Suppressor macrophage treated with lipopolysaccharide for 4 hours (primary cell): ENCODE measurements at regions not wholly inside any gene's neighbourhood (a gene's known extent, or its start where the extent isn't known, plus 50 kb on each side); places are given as distances from the start of the nearest gene placed in this dataset.
A peak's percentile ranks its signal among the peaks of the same experiment; 100 is the strongest.

Experiments
- DNase-seq: peaks from one replicate; pipeline ENCODE4 v3.0.0-alpha.2; 2020

DNA sequence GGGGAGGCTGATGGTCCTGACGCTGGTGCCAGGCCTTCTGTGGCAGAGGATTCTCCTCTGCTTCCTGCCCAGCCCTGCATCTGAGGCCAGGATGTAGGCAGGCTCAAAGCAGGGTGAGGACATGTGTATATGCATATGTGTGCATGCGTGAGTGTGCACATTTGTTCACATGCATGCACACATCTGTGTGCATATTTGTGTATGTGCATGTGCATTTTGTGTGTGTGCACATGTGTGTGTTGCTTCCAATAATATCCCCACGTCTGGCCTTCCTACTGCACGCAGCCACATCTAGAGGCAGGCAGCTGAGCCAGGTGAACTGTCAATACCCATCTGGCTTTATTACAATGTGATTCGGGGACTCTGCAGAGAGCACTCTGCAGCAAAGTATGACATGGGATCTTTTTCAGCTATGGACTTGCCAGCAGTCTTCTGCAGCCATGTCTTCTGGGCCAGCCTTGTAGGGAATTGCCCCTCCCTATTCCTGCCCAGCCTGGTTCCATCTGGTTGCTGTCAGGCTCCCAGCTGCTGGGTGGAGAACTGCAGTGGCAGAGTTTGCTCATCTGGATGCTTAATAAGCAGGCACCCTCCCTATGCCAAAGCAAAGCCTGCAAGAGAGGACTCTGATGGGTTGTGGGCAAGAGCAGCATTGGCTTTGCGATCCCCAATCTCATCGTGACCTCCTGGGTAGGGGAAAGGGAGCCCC, 140.7 kb downstream of the PFKFB3 start:
- DNase-seq, result no peak

DNA sequence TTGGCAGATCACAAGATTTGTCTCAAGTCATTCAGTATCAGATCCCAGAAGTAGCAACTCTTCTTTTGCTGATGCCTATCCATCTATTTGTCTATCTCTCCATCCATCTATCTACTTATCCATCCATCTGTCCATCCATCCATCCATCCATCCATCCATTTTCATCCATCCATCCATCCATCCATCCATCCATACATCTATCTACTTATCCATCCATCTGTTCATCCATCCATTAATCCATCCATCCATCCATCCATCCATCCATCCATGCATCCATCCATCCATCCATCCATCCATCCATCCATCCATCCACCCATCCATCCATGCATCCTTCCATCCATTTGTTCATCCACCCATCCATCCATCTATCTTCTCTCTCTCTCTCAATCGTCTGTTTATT, 142.7 kb downstream of the PFKFB3 start:
- no peak for DNase-seq

DNA sequence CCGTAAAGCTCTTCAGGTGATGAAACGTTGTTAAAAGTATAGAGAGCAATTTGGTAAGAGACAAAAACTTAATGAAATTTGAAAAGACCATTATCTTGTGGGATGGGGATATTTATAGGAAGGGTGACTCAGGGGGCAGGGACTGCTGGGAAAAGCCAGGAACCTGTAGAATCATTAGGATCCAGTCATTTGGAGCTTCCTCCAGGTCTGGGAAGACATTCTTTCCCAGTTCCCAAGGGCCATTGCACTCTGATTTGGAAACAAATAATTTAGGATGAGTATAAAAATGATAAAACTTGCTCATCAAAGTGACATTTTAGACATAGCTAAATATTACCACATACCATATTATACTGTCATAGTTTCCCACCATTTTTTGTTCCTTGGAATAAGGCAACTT, 143.9 kb downstream of the PFKFB3 start:
- DNase-seq, result peak; percentile 76

DNA sequence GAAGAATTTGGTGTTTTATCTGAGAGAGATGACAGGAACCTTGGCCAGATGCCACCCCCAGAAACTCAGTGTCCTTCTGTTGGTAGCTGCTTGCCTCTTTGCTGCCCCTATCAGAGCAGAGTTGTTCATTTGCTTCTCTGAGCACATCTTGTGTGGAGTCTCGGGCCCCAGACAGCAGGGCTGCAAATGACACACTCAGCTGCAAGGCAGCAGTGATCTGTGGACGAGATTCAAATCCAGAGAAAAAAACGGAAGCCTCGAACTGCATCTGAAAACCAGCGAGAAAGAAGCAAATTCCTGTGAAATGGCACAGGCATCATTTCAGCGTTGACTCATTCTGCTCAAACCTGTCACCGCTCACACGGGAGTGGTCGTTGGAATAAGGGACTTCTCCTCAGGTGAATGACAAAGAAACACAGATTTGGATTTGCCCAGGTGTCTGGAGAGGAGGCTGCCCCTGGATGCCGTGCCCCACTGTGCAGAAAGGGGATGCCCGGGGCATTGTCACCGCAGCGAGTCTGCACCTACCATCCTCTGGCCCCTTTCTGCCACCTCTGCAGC, 144.7 kb downstream of the PFKFB3 start:
- DNase-seq, result peak; percentile 33

DNA sequence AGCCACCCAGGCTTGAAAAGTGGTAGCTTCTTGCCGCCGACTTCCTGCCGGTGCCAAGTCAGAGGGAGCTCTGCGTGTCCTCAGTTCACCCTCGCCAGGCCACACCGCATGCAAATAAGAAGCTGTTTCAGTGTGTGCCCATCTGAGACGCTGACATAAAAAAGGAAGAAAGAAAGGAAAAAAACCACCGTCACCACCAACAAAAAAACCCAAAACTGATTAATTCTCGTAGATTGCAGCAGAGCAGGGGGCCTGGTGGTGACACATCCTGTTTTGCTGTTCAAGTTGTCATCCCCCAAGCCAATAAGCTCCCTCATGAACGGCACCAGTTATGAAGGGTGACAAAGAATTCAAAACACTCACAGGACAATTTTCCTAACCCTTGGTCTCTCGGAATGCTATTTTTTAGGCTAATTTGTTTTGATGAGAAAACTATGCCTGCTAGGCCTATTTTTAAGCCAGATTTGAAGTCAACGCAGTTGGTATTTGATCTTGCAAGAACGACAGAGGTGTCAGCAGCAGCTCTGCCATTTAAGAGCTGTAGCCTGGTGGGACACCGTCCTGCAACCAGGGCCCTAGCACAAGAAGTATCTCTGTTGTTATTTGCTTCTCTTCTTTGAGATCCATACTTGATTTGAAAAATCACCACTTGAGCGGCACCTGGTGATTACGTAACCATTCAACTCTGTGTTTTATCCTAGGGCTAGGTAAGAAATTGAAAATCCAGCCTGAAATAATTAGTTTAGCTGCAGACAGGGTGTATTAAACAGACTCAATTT, 145.6 kb downstream of the PFKFB3 start:
- DNase-seq, result peak; percentile 97

DNA sequence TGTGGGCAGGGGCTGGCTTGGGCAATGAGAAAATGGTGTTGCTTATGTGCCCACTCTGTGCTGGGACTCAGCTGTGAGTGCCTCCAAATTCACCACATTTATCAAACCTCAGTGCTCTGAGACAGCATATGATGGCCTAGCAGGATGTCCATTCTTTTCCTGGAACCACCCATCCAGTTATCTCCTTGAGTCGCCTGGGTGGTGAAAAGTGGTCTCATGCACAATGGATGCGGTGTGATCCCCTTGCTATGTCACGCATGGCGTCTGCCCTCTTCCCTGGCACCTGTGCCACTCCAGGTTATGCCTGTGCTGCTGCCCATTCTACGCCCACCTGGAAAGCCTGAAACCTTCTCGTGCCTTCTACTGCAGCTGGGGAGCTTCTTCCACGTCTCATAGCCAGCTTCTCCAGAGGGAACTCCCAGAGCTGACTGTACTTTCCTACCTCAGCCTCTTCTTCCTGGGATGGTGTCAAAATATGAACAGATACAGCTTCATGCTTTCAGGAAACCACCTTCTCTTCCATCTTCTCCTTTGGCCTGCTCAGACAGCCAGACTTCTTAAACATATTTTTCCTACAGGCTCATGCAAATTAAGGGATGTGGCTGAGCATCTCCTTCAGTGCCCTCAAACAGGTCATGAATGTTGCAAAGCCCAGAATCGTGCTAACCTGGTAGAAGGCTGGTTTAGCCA, 147.3 kb downstream of the PFKFB3 start:
- peak; percentile 28 for DNase-seq

DNA sequence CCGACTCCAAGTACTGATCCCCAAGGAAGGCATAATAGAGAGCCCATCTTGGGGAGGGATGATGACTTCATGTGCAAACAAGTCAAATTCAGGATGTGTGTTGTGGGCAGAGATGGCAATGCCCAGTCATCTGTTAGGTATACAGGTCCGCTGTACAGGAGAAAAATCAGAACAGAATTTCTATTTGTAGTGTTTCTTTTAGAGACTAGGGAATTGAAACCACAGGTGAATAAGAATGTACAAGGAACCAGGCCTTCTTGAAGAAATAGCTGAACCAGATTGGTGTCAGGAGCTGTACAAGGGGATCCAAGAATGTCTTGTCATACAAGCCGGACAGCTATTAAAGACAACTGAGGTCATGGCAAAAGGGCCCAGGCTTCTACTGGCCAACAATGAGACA, 147.9 kb downstream of the PFKFB3 start:
- DNase-seq, result no peak

DNA sequence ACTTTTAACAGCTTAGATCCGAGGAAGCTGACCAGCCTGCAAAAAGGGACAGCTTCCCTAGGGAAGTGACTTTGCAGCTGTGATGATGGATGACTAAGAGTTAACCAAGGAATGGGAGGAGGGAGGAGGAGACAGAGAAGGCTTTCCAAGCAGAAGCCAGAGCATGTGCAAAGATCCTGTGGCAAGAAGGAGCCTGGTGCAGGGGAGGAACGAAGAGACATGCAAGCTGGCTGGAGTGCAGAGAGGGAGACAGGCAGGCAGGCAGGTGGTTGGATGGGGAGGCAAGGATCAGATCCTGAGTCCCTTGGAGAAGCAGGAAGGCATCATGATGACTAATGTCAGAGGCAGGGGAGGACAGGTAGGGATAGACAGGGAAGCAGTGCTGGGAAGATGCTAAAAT, 148.8 kb downstream of the PFKFB3 start:
- peak; percentile 80 for DNase-seq

DNA sequence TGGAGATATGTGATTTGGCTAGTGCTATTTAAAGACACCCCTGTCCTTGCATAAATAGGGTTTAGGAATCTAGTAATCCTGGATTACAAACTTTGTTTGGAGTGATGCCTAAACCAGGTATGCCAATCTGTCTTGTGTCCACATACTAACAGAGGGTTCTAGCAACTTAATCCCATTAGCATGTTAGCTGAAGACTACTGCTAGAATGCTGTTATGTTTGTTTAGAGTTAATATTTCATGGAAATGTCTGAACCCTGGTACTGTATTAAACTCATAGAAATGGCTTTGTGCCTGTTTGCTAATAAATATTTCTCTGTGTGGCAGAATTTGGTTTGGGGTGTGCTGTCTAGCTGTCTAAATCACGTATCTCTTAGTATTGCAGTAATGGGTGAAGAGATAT, 150.8 kb downstream of the PFKFB3 start:
- no peak for DNase-seq

DNA sequence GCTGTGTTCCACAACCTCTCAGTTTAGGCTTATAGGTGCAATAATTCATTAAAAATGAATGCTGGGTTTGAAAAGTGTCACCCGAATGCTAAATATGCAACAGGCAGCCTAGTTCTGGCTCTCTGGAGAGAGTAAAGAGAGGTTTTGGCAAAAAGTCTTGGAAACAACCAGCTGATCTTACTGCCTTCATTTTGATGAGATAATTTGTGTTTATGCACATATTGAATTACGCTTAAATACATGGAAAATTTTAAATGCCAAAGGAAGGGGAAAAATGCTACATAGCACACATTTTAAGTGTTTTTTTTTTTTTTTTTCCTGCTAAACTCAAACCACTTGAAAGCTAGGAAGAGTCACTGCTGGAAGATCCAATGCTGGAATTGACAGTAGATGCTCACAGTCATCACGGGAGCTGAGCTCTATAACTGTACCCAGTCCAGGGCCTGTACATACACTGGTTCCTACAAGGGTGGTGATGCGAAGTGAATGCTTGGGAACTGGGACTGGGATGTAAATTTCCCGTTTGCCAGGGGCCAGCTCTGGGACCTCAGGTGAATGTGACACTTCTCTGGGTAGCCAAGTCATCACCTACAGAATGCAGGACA, 151.5 kb downstream of the PFKFB3 start:
- no peak for DNase-seq

DNA sequence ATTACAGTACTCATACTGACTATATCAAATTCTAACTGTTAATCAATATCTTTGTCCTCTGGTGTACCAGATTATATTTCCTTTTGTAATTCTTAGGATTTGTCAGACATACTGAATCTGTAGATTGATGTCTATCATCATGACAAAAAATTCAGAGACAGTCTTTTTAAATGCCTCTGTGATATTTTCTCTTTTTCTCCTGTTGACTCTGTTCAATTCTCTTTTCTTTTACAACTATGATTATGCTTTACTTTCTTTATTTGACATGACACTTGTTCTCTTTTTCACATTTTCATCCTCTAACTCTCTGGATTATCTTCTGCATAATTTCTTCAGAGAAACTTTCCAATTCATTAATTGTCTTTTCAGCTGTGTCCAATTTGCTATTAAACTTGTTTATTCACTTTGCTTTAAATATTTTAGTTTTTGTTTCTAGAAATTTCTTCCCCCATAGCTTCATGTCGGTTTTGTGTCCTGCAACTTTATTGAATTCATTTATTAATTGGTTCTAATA, 153.6 kb downstream of the PFKFB3 start:
- DNase-seq, result no peak

DNA sequence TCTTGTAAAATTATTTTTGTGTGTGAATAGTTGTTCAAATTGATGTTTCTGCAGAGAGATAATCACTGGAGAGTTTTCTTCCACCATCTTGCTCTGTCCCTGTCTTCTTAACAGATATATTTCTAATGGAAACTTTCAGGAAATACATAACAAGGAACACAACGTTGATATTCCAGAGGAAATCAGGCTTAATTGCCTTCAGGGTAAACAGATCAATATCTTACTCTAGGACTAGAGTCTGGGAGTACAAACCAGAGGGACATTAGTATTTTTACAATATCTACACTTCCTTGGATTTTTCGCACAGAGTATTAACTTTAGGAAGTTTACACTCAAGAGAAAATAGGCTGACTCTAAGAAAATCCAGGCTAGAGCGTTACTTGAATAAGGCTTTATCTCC, 159.1 kb downstream of the PFKFB3 start:
- no peak for DNase-seq

DNA sequence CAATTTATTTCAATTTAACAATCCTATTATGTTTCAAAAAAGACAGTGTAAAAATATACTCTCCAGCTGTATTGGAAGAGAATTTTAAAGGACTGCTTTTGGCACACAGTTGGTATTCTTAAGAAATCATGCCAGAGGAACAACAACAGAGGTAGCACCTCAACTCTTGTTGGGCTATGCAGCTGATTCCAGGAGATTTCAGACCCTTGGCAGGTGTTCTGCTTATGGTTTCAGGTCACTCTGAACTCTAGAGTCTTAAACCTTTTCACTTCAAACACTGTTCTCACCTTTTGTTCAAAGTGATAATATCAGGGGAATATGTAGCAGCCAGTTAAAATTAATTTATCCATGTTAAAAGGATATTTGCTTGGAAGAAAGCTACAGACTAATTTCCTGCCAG, 160.1 kb downstream of the PFKFB3 start:
- DNase-seq, result no peak

DNA sequence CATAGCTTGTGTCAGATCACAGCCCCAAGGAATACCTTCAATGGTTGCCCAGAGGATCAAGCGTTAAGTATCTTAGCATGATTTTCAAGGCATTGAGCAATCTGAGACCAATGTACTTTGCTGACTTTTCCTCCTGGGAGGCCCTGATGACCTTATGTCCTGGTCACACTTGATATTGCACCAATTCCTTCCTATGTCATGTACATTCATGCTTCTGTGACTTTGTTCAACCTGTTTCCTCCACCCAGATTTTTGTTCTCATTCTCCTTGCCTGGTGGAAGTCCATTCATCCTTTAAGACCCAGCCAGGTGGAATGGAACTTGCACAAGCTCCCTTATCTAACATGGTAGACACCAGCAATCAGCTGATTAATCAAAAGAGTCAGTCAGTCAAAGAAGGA, 160.8 kb downstream of the PFKFB3 start:
- DNase-seq, result peak; percentile 73

DNA sequence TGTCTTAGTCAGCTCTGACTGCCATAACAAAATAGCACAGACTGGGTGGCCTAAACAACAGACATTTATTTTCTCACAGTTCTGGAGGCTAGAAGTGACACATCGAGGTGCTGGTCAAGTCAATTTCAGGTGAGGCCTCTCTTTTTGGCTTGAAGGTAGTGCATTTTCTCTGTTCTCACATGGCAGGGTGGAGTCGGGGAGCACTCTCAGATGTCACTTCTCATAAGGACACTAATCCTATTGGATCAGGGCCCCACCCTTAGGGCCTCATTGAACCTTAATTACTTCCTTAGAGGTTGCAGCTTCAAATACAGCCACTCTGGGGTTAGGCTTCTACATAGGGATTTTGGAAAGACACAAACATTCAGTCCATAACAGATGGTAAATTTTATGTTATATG, 161.6 kb downstream of the PFKFB3 start:
- no peak for DNase-seq

DNA sequence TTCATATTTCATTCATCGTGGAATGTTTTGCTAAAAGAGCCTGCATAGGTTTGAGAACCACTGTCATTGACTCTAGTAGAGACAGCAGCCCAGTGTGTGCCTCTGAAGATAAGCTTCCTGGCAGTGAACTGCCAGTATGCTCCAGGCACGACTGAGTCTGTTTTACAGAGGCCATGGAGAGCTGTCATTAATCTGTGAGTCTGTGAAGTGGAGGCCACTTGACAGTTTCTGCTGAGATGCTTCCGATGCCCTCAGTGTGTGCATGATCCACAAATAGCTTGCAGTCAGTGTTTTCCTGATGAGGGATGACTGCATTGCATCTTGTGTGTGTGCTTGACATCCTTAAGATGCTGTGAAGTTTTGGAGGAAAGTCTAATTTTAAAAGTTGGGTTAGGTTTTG, 162.2 kb downstream of the PFKFB3 start:
- no peak for DNase-seq

DNA sequence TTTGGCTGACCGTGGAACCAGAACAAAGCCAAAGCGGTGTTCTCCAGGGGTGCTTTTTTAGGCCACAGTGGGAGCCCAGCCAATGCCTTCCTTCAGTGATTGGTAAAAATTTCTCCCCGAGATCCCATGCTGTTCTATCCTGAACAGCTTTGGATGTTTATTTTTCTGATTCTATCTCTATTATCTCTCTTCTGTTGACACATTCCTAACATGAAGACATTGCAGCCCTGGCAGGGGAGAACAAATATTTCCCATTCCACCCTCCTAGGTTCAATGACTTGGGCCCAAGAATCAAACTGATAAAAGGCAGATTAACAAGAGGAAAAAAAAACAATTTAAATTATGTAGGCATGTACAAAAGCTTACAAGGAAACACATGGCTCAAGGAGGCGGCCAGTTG, 162.7 kb downstream of the PFKFB3 start:
- no peak for DNase-seq
